Lung (tissue), 11 donors: ENCODE measurements at regions not wholly inside any gene's neighbourhood (a gene's known extent, or its start where the extent isn't known, plus 50 kb on each side); places are given as distances from the start of the nearest gene placed in this dataset.
A peak's percentile ranks its signal among the peaks of the same experiment; 100 is the strongest.

Experiments used
- ATAC-seq: fragments of 200-7000 bp; cut with Tn5 transposase; one replicate; pipeline ENCODE4 v1.9.1; 2020; ENCODE audit warnings: moderate number of reproducible peaks; ENCODE audit not compliant: insufficient read depth, low FRiP score
- DNase-seq, 3 donors: peaks; one replicate each; pipeline ENCODE4 v3.0.0-alpha.2; 2013 to 2017
- H3K27ac ChIP-seq, 2 donors: one replicate each; pipeline ENCODE4 v1.5.1; 2013; ENCODE audit warnings: mild to moderate bottlenecking in 2 of 2, moderate library complexity in 2 of 2, control low read depth in 1 of 2, inconsistent platforms in 1 of 2, low read depth in 1 of 2, low read length in 1 of 2
- H3K27me3 ChIP-seq, 3 donors: one replicate each; pipeline ENCODE4 v1.5.1; 2013; ENCODE audit warnings: low read length in 2 of 3; ENCODE audit not compliant: control insufficient read depth in 3 of 3, insufficient read depth in 3 of 3
- H3K36me3 ChIP-seq, 4 donors: one replicate each; pipeline ENCODE4 v1.5.1; 2013; ENCODE audit warnings: low read length in 4 of 4, mild to moderate bottlenecking in 1 of 4, moderate library complexity in 1 of 4; ENCODE audit not compliant: control insufficient read depth in 4 of 4, insufficient read depth in 4 of 4
- H3K4me1 ChIP-seq, 5 donors: one replicate each; pipeline ENCODE4 v1.5.1; 2013; ENCODE audit warnings: low read length in 5 of 5, mild to moderate bottlenecking in 2 of 5, moderate library complexity in 1 of 5; ENCODE audit not compliant: control insufficient read depth in 5 of 5, insufficient read depth in 5 of 5
- H3K4me3 ChIP-seq: one replicate; pipeline ENCODE4 v1.5.1; 2013; ENCODE audit warnings: mild to moderate bottlenecking, control low read depth, moderate library complexity
- H3K9ac ChIP-seq, 2 donors: one replicate each; pipeline ENCODE4 v1.5.1; 2013; ENCODE audit warnings: low read length in 2 of 2, control low read depth in 1 of 2; ENCODE audit not compliant: insufficient read depth in 1 of 2
- H3K9me3 ChIP-seq, 4 donors: one replicate each; pipeline ENCODE4 v1.5.1; 2013; ENCODE audit warnings: low read length in 3 of 4, mild to moderate bottlenecking in 1 of 4, moderate library complexity in 1 of 4; ENCODE audit not compliant: control insufficient read depth in 4 of 4, insufficient read depth in 3 of 4
- WGBS, 2 donors: extraction: QIAGEN DNeasy Blood & Tissue Kit; methylation state at CpG; one replicate each; pipeline ENCODE4 v1.1.7; 2013; 5-methylcytosine and 5-hydroxymethylcytosine counted together
- TF ChIP-seq, protein P1 (sequence below): IDR thresholded peaks from 2 replicates; pipeline ENCODE4 v1.5.1; 2012; ENCODE audit warnings: mild to moderate bottlenecking; ENCODE audit errors: control extremely low read depth, extremely low read depth
- donor health status: control.
- donor health status: control.
- donor health status: Bipolar disorder and iron deficiency.
- donor health status: healthy.
- donor health status: DM: yes; HTN: yes; CAD: no.

DNA sequence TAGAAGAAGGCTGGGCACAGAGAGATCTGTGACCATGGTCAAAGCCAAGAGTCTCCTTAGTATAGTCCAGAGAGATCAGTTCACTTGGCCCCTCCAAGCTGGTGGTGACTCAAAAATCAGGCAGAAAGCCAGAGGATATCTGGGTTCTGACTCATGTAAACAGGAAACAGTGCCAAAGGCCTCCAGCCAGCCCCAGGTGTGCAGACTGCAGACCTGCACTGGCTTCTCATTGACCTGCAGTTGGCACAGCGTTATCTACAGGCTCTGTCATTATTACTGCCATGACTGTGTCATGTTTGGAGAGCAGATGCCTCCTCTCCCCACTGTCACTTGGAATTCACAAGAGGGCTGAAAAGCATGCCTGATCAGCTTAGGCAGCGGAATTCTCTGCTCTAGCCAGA lies 295.7 kb upstream of the PRKD1 start:
- TF ChIP-seq, protein P1, sequence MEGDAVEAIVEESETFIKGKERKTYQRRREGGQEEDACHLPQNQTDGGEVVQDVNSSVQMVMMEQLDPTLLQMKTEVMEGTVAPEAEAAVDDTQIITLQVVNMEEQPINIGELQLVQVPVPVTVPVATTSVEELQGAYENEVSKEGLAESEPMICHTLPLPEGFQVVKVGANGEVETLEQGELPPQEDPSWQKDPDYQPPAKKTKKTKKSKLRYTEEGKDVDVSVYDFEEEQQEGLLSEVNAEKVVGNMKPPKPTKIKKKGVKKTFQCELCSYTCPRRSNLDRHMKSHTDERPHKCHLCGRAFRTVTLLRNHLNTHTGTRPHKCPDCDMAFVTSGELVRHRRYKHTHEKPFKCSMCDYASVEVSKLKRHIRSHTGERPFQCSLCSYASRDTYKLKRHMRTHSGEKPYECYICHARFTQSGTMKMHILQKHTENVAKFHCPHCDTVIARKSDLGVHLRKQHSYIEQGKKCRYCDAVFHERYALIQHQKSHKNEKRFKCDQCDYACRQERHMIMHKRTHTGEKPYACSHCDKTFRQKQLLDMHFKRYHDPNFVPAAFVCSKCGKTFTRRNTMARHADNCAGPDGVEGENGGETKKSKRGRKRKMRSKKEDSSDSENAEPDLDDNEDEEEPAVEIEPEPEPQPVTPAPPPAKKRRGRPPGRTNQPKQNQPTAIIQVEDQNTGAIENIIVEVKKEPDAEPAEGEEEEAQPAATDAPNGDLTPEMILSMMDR, result no peak
- Histone ChIP-seq H3K9me3 (no peaks in the 10 kb centered on the region), H3K4me1 (peaks cover 0 to 12% (median 3%) of the 10 kb centered on the region in 5 donors), H3K27me3 (no peaks in the 10 kb centered on the region), H3K4me3 (no peak overlapping the region), H3K27ac (peak overlapping the region in 1 of 2 donors; percentile 39), H3K36me3 (no peaks in the 10 kb centered on the region), H3K9ac (no peak overlapping the region)
- peak; percentile 23 to 59 (median 53) for DNase-seq
- ATAC-seq, result peak; percentile 83
- 30 to 56% methylated on average over 2 of the region's 2 CpGs for WGBS, 2 donors

DNA sequence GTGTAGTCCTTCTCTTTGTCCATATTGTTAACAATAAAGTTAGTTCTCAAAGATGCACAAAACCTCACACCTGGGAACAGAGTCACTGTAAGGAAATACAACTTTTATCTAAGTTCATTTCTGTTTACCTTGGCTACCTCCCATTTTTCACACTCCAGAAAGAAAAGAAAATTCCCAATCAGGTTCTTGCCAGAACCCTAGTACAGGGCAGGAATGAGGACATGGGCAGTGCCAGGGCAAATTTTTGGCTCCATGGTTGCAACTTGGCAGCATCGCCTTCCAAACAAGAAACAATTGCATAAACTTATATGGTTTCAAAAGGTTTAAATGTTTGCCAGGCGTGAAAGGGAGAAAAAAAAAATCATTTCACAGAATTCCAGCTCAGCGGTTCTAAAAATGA lies 296.3 kb upstream of the PRKD1 start:
- no peak overlapping the region for H3K4me3 ChIP-seq
- no peaks in the 10 kb centered on the region for H3K36me3 ChIP-seq
- no peak overlapping the region for H3K9ac ChIP-seq
- H3K4me1 ChIP-seq, result peaks cover 0 to 12% (median 3%) of the 10 kb centered on the region in 5 donors
- 48 to 74% methylated on average over 3 of the region's 3 CpGs for WGBS, 2 donors
- TF ChIP-seq, protein P1, result no peak
- no peaks in the 10 kb centered on the region for H3K9me3 ChIP-seq
- no peak for DNase-seq
- H3K27me3 ChIP-seq, result no peaks in the 10 kb centered on the region
- no peak overlapping the region for H3K27ac ChIP-seq
- ATAC-seq, result no peak

DNA sequence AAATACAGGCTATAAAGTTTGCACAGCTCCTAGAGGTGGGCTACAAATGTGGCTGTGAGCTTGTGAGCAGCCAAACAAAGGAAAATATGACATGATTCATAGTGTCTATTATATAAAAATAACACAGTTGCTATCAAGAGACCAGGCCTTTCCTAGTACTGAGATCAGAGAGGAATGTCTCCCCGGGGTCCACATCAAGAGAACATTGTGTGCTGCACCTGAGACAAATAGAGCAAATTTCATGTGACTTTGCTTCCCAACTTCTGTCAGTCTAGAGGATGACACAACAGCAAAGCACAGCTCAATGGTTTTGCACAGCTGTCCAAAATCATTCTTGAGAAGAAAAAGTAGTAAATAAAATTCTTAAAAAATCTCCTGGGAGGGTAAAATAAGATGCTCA lies 297.5 kb upstream of the PRKD1 start:
- TF ChIP-seq, protein P1, result no peak
- DNase-seq, result no peak
- WGBS, 2 donors, result 73 to 83% methylated on average over 1 of the region's 1 CpG
- no peak for ATAC-seq
- Histone ChIP-seq H3K27me3 (no peaks in the 10 kb centered on the region), H3K4me1 (peaks cover 0 to 12% (median 3%) of the 10 kb centered on the region in 5 donors), H3K9ac (no peak overlapping the region), H3K4me3 (no peak overlapping the region), H3K9me3 (no peaks in the 10 kb centered on the region), H3K27ac (no peak overlapping the region), H3K36me3 (no peaks in the 10 kb centered on the region)

DNA sequence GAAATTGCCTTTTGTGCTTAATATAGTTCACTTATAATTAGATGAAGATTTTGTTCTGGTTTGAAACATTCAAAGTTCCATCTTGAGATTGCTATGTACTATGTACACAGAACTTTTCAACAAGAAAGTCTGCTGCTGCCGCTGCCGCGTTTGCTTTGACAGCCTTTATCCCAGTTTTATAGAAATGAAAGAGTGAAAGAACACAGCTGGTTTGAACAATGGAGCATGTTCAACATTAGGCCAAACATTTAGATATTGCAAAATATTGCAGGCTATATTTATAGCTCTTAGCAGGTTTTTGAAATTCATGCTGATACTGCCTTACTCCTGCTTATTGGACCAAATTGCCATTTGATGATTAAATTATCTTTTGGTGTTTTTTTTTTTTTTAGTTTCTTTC lies 299.8 kb upstream of the PRKD1 start:
- WGBS, 2 donors, result 53 to 82% methylated on average over 3 of the region's 3 CpGs
- peaks cover 0 to 4% (median 3%) of the 10 kb centered on the region in 5 donors for H3K4me1 ChIP-seq
- TF ChIP-seq, protein P1, result no peak
- DNase-seq (peak; percentile 56 to 90 (median 85)), ATAC-seq (no peak)
- no peak overlapping the region for H3K4me3 ChIP-seq
- no peak overlapping the region for H3K9ac ChIP-seq
- H3K27ac ChIP-seq, result no peak overlapping the region
- H3K27me3 ChIP-seq, result no peaks in the 10 kb centered on the region
- no peaks in the 10 kb centered on the region for H3K36me3 ChIP-seq
- no peaks in the 10 kb centered on the region for H3K9me3 ChIP-seq
